EL (cell line): ENCODE measurements at regions not wholly inside any gene's neighbourhood (a gene's known extent, or its start where the extent isn't known, plus 50 kb on each side); places are given as distances from the start of the nearest gene placed in this dataset.
"Not testable (repeated sequence)": the region's sequence is repeated elsewhere in the genome, so short reads cannot be mapped to it uniquely, and the experiment has no call there.

Experiments used
- DNase-seq: peaks from one replicate; pipeline ENCODE4 v3.0.0-alpha.2; 2016

DNA sequence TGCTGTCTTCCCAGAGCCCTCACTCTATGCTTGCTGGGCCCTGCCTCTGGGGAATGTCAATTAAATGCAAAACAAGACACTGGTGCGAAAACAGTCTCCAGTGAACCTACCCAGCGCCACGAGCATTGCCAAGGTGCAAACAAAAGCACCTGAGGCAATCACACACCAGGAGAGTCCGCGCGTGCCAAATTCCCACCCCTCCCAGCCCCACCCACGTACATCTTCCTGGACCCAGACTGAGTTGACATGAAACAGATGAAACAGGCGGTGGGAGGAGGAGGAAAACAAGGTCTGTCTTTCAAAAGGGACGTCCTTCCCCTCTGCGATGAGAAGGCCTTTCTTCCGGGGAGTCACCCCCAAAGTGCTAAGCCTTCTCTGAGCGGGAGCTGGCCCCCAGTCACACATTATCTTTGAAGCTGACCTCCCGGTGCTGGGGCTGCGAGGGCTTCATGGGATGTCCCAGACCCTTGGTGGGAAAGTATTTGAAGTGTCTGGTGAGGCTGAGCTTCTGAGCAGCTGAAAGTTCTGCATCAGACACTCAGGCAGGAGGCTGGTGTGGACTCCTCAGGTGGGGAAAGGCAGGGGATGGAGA is 200.4 kb downstream of the AXIN2 start:
- DNase-seq = no peak

- DNase-seq = peak; percentile 89
Measured at GRCh38 chr17:65359016-65359415, 202.4 kb downstream of the AXIN2 start.

DNA sequence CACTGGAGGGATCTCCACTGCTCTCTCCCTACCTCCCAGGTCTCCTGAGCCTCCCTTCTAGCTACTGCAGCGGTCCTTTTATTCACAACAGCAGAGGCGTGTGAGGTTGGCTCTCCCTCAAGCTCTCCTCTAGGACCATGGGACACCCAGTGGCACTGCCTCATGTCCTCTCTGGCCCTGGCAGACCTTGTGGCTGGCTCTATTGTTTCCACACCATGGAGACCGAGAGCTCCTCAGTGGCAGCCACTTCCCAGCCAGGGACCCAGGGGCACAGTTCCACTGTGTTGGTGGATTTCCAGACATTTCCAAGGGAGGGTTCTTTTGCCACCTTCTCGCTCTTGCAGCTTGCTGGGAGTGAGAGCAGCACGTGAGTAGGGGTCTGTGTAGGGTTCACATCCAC is 204.9 kb downstream of the AXIN2 start:
- DNase-seq = no peak

- DNase-seq = no peak
Measured at GRCh38 chr17:65355246-65355645, 206.2 kb downstream of the AXIN2 start.

DNA sequence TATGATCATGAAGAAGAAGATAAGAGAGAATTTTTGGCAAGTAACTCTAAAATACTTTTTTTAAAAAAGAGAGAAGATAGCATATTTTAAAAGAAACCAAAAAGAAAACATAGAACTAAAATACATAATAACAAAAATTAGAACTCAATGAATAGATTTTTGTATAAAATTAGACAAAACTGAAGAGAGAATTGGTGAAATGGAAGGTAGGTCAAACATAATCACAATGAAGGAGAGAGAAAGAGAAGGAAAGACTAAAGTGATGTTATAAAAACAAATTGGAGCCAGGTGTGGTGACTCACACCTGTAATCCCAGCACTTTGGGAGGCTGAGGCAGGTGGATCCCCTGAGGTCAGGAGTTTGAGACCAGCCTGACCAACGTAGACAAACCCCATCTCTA is 211.5 kb downstream of the AXIN2 start:
- no peak for DNase-seq

GRCh38 chr17:65346166-65346565 is 209.0 kb downstream of the RGS9 start:
- peak; percentile 33 for DNase-seq

DNA sequence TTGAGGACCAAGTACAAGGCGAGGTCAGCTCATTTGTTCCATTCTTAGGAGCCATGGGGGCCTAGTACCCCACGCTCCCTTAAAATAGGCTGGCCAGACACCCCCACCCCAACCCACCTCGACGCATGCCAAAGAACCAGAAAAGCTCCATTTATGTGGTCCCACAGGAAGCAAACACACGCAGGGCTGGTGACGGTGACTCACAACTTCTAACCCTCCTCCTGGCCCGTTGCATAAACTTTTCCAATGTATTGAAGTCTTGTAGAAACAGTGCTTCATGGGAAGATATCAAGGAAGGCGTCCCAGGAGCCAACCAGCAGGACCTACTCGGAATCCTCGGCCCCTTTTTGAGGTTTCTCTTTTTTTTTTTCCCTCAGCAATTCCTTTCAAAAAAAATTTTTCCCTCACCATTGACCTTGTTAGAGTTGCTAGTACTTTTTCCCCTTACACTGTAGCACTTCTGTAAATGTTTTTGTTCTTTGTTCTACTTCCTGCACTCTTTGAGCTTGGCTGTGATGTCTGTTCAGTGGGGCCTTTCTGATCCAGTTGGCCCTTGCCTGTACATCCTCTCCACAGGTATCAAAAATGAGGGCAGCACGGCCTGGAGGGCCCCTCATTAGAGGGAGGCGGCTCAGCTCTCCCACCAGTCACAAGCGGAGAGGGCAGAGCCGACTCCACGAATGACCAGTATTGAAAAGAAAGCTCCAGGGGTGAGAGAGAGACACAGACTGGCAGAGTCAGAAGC is 208.3 kb downstream of the RGS9 start:
- peak; percentile 7 for DNase-seq

DNA sequence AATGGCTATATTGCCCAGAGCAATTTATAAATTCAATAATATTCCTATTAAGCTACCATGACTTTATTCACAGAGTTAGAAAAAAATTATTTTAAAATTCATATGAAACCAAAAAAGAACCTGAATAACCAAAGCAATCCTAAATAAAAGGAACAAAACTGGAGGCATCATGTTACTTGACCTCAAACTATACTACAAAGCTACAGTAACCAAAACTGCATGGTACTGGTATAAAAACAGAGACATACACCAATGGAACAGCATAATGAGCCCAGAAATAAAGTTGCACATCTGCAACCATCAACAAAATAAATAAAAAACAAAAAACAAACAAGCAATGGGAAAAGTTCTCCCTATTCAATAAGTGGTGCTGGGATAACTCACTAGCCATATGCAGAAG is 203.2 kb downstream of the RGS9 start:
- no peak for DNase-seq

DNA sequence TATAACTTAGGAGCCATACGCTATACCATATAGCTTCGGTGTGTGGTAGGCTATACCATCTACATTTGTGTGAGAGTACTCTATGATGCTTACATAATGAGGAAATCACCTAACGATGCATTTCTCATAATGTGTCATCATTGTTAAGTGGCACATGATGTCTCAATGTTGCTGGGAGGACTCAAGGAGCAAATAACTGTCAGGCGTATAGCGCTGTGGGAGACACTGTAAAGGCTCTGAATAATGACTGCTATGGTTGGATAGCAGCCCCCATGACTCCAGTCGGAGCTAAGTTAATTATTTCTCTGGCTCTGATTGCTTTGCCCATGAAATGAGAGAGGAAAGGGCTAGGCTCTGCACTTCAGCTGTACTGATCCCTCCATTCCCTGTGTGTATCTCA is 197.2 kb downstream of the RGS9 start:
- DNase-seq = no peak

GRCh38 chr17:65332779-65333178 is 195.6 kb downstream of the RGS9 start:
- DNase-seq = no peak

GRCh38 chr17:65332375-65332774 is 195.2 kb downstream of the RGS9 start:
- peak; percentile 54 for DNase-seq

DNA sequence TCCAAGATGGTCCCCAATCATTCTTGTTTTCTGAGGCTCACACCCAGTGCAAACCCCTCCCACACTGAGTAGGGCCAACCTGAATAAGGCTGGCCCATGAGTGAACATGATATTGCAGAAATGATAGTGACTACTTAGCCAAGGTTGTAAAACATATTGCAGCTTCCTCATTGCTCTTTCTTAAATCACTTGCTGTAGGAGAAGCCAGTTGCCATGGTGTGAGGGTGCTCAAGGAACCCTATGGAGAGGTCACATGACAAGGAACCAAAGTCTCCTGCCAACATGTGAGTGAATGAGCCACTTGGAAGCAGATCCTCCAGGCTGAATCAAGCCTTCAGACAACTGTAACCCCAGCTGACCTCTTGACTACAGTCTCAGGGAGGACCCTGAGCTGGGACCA is 191.4 kb downstream of the RGS9 start:
- DNase-seq = no peak

GRCh38 chr17:65324611-65325342 is 187.6 kb downstream of the RGS9 start:
- DNase-seq = no peak

DNA sequence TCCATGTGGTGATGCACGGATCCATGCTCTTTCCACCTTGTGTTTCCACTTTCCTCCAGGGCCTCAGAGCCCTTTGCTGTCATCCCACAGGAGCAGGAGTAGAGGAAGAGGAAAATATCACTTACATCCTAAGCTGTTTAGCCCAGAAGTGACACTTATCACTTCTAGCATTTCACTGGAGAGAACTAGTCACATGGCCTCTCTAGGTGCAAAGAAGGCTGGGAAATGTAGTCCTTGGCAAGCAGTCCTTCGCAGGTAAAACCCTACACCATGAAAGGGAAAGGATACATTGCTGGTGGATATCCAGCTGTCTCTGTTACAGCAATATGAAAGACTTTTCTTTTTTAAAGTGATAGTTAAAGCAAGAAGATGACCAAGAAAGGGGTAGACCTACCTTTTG is 185.9 kb downstream of the RGS9 start:
- DNase-seq = no peak

DNA sequence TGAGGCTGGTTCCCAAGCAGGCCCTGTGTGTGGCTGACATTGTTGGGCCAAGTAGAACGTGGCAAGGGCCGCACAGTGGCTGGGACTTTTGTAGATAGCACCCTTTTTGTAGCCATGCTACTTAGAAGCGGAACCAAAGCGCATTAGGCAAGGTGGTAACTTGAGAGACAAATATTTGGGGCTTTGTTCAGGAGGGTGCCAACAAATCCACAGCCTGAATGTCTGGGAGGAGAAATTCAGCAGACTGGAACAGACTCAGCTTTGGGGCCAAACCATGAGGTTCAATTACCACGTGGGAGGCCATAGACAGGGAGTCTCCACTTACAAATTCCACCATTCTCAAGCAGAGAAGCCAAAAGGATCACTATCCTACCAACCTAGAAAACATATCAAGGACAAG is 183.7 kb downstream of the RGS9 start:
- DNase-seq = no peak

DNA sequence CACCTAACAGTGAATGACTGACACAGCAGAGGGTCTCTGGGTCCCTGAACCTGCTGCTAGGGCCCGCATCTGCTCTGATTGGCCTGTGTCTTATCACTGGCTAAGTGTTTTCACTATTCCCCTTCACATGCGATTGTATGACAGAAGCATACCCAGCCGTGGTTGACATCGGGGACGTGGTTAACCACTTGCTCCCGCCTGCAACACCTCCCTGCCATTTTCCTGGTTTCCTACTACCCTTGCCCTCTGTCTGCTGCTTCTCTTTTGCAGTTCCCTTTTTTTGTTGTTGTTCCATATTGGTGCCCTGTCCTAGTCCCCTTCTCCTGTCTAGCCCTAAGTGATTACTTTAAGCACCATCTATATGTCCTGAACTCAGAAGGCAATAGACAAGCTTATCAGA is 177.0 kb downstream of the RGS9 start:
- DNase-seq = no peak

DNA sequence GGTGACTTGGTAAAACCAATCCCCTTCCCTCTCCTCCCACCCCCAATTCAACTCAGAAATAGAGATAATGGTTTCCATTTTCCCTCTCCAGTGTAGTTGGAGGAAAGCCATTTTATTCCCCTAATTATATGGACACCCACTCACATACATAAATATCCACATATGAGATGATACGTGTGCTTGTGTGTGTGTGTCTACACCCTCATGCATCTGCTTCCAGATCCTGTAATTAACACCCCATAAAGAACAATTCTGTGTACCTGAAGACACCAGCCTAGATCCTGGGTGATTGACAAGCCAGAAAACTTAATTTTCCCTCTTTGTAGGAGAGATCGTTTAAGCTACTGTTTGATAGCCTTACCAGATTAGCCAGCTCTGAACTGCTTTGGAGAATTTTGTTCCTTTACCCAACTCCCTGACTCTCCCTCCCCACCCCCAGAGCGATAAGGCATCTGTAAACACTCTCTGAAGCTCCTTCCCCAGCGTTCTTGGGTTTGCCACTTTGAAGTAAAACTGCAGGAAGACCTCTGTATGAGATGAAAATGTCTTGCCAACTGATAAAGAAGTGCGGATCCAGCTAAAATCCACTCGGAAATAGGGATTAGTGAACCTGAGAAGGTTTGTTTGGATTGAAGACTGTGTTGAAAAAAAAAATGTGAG is 175.7 kb downstream of the RGS9 start:
- DNase-seq = no peak

GRCh38 chr17:65311261-65311660 is 174.1 kb downstream of the RGS9 start:
- DNase-seq = no peak

- no peak for DNase-seq
Measured at GRCh38 chr17:65307961-65308316, 170.8 kb downstream of the RGS9 start.

- no peak for DNase-seq
Measured at GRCh38 chr17:65307081-65307960, 170.2 kb downstream of the RGS9 start.

GRCh38 chr17:65305778-65306177 is 168.6 kb downstream of the RGS9 start:
- no peak for DNase-seq

- DNase-seq = no peak
Measured at GRCh38 chr17:65305116-65305515, 167.9 kb downstream of the RGS9 start.

GRCh38 chr17:65301882-65302281 is 164.7 kb downstream of the RGS9 start:
- not testable (repeated sequence) for DNase-seq
